HEK293T (cell line): ENCODE measurements at regions not wholly inside any gene's neighbourhood (a gene's known extent, or its start where the extent isn't known, plus 50 kb on each side); places are given as distances from the start of the nearest gene placed in this dataset.

Source experiments
- ARNT ChIP-seq: fragments of 450-650 bp; IDR thresholded peaks from 2 replicates; pipeline ENCODE4 v1.6.1; 2017; ENCODE audit warnings: mild to moderate bottlenecking
- BHLHE40 ChIP-seq: fragments of 450-650 bp; IDR thresholded peaks from 2 replicates; pipeline ENCODE4 v1.6.1; 2016; ENCODE audit warnings: mild to moderate bottlenecking, moderate library complexity, borderline replicate concordance
- ELF4 ChIP-seq: fragments of 450-650 bp; IDR thresholded peaks from 2 replicates; pipeline ENCODE4 v1.6.1; 2017; ENCODE audit warnings: antibody characterized with exemption
- FOXA1 ChIP-seq: fragments of 450-650 bp; IDR thresholded peaks from 2 replicates; pipeline ENCODE4 v1.6.1; 2016; ENCODE audit warnings: mild to moderate bottlenecking
- FOXM1 ChIP-seq: fragments of 450-650 bp; IDR thresholded peaks from 2 replicates; pipeline ENCODE4 v1.6.1; 2017; ENCODE audit warnings: mild to moderate bottlenecking, borderline replicate concordance
- L3MBTL2 ChIP-seq: fragments of 450-650 bp; conservative IDR thresholded peaks from 2 replicates; pipeline ENCODE4 v1.6.1; 2016; ENCODE audit warnings: mild to moderate bottlenecking

- TF ChIP-seq ARNT (no peak), BHLHE40 (no peak), ELF4 (no peak), FOXM1 (no peak), FOXA1 (no peak), L3MBTL2 (no peak)
Observed at GRCh38 chr1:83097715-83098114, 901.2 kb downstream of the TTLL7 start.
